ENCODE measurements at regions not wholly inside any gene's neighbourhood (a gene's known extent, or its start where the extent isn't known, plus 50 kb on each side); places are given as distances from the start of the nearest gene placed in this dataset.

- no peaks in the 10 kb centered on the region for H3K9me3 Mint-ChIP-seq
- DNase-seq (no peak), ATAC-seq (ENCODE audit: low read depth) (no peak)
- no peak overlapping the region for H3K27ac Mint-ChIP-seq
- POLR2A ChIA-PET: no interaction called here
- H3K4me3 Mint-ChIP-seq: no peak overlapping the region
- TF ChIP-seq, protein P1, sequence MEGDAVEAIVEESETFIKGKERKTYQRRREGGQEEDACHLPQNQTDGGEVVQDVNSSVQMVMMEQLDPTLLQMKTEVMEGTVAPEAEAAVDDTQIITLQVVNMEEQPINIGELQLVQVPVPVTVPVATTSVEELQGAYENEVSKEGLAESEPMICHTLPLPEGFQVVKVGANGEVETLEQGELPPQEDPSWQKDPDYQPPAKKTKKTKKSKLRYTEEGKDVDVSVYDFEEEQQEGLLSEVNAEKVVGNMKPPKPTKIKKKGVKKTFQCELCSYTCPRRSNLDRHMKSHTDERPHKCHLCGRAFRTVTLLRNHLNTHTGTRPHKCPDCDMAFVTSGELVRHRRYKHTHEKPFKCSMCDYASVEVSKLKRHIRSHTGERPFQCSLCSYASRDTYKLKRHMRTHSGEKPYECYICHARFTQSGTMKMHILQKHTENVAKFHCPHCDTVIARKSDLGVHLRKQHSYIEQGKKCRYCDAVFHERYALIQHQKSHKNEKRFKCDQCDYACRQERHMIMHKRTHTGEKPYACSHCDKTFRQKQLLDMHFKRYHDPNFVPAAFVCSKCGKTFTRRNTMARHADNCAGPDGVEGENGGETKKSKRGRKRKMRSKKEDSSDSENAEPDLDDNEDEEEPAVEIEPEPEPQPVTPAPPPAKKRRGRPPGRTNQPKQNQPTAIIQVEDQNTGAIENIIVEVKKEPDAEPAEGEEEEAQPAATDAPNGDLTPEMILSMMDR (IDR thresholded peaks at IDR 0.05): no peak
- intact Hi-C loops (cut with micrococcal nuclease): no loop called here
- H3K36me3 Mint-ChIP-seq (ENCODE audit: low read depth): no peaks in the 10 kb centered on the region
- no peaks in the 10 kb centered on the region for H3K27me3 Mint-ChIP-seq
- CTCF ChIA-PET: interaction anchor here (5.9 kb wide), 1 partner anchor 643 kb away, joined by 43 read pairs; no protein-coding TSS in a partner anchor
- H3K4me1 Mint-ChIP-seq: peaks cover 13% of the 10 kb centered on the region
Measured at GRCh38 chr6:142695016-142695415, 250.0 kb downstream of the HIVEP2 start.

- Mint-ChIP-seq H3K9me3 (no peaks in the 10 kb centered on the region), H3K27ac (no peak overlapping the region), H3K27me3 (no peaks in the 10 kb centered on the region), H3K36me3 (ENCODE audit: low read depth) (no peaks in the 10 kb centered on the region), H3K4me1 (peaks cover 17% of the 10 kb centered on the region), H3K4me3 (no peak overlapping the region)
- ChIA-PET CTCF (interaction anchor here (0.7 to 5.9 kb wide), 5 partner anchors 51 to 731 kb away, joined by 3 to 43 read pairs (median 5); no protein-coding TSS in a partner anchor), POLR2A (no interaction called here)
- DNase-seq (no peak), ATAC-seq (ENCODE audit: low read depth) (no peak)
- intact Hi-C loops (cut with micrococcal nuclease): no loop called here
- TF ChIP-seq, protein P1 (IDR thresholded peaks at IDR 0.05): no peak
Measured at GRCh38 chr6:142696123-142697000, 248.6 kb downstream of the HIVEP2 start.

- ATAC-seq (ENCODE audit: low read depth) (no peak), DNase-seq (no peak)
- TF ChIP-seq, protein P1 (IDR thresholded peaks at IDR 0.05): no peak
- no peaks in the 10 kb centered on the region for H3K27me3 Mint-ChIP-seq
- intact Hi-C loops (cut with micrococcal nuclease): no loop called here
- H3K27ac Mint-ChIP-seq: no peak overlapping the region
- H3K9me3 Mint-ChIP-seq: no peaks in the 10 kb centered on the region
- H3K4me3 Mint-ChIP-seq: no peak overlapping the region
- POLR2A ChIA-PET: no interaction called here
- no peaks in the 10 kb centered on the region for H3K36me3 Mint-ChIP-seq (ENCODE audit: low read depth)
- peaks cover 18% of the 10 kb centered on the region for H3K4me1 Mint-ChIP-seq
- CTCF ChIA-PET: interaction anchor here (1.7 to 5.9 kb wide), 3 partner anchors 330 to 730 kb away, joined by 5 to 43 read pairs (median 27); no protein-coding TSS in a partner anchor
Measured at GRCh38 chr6:142697001-142697335, 248.0 kb downstream of the HIVEP2 start.

DNA sequence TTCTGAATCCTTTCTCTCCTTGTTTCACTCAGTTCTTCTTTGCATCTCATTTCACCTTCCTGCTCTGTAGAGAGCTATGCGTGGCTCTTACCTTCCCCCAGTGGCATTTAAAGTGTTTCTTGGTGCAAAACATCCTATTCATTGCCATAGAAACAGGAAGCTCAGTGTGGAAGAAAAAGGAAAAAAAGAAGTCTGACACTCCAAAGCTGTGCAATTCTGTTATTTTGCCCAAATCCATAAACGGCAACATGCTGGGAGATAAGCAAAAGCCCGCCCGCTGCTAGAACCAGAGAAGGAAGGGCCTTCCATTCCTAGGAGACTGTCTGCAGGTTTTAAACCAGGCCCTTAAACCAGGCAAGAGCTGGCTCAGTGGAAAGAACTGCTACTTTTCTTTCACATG lies 247.1 kb downstream of the HIVEP2 start:
- Mint-ChIP-seq H3K9me3 (no peaks in the 10 kb centered on the region), H3K4me1 (peaks cover 24% of the 10 kb centered on the region), H3K27ac (no peak overlapping the region), H3K36me3 (ENCODE audit: low read depth) (no peaks in the 10 kb centered on the region), H3K27me3 (no peaks in the 10 kb centered on the region), H3K4me3 (no peak overlapping the region)
- ChIA-PET POLR2A (no interaction called here), CTCF (interaction anchor here (1.7 to 4.4 kb wide), 2 partner anchors 329 to 729 kb away, joined by 5 to 27 read pairs; no protein-coding TSS in a partner anchor)
- no peak for ATAC-seq (ENCODE audit: low read depth)
- intact Hi-C loops (cut with micrococcal nuclease): no loop called here
- TF ChIP-seq, protein P1 (IDR thresholded peaks at IDR 0.05): no peak
- no peak for DNase-seq

- H3K4me3 Mint-ChIP-seq: no peak overlapping the region
- no peaks in the 10 kb centered on the region for H3K27me3 Mint-ChIP-seq
- POLR2A ChIA-PET: no interaction called here
- ATAC-seq (ENCODE audit: low read depth) (no peak), DNase-seq (no peak)
- H3K4me1 Mint-ChIP-seq: peaks cover 26% of the 10 kb centered on the region
- intact Hi-C loops (cut with micrococcal nuclease): no loop called here
- no peaks in the 10 kb centered on the region for H3K36me3 Mint-ChIP-seq (ENCODE audit: low read depth)
- CTCF ChIA-PET: interaction anchor here (1.3 to 4.4 kb wide), 2 partner anchors 328 to 639 kb away, joined by 3 to 27 read pairs; no protein-coding TSS in a partner anchor
- TF ChIP-seq, protein P1 (IDR thresholded peaks at IDR 0.05): no peak
- no peak overlapping the region for H3K27ac Mint-ChIP-seq
- no peaks in the 10 kb centered on the region for H3K9me3 Mint-ChIP-seq
Measured at GRCh38 chr6:142698751-142699150, 246.2 kb downstream of the HIVEP2 start.
